ENCODE measurements at regions not wholly inside any gene's neighbourhood (a gene's known extent, or its start where the extent isn't known, plus 50 kb on each side); places are given as distances from the start of the nearest gene placed in this dataset.

DNA sequence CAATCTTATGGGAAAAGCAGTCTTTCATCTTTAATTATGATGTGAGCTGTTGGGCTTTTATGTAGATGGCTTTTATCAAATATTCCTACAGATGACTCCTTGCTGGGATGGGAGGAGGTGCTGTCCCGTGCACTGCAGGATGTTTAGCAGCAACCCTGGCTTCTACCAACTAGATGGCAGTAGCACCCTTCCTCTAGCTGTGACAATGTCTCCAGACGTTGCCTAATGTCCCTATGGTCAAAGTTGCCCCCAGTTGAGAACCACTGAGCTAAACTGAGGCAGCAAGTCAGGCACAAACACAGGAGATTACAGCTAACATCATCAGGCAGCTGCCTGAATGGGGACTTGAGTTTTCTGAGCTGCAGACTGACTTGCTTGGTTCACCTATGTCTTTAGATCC lies 401.9 kb upstream of the PDE4D start:
- TF ChIP-seq, protein P1, sequence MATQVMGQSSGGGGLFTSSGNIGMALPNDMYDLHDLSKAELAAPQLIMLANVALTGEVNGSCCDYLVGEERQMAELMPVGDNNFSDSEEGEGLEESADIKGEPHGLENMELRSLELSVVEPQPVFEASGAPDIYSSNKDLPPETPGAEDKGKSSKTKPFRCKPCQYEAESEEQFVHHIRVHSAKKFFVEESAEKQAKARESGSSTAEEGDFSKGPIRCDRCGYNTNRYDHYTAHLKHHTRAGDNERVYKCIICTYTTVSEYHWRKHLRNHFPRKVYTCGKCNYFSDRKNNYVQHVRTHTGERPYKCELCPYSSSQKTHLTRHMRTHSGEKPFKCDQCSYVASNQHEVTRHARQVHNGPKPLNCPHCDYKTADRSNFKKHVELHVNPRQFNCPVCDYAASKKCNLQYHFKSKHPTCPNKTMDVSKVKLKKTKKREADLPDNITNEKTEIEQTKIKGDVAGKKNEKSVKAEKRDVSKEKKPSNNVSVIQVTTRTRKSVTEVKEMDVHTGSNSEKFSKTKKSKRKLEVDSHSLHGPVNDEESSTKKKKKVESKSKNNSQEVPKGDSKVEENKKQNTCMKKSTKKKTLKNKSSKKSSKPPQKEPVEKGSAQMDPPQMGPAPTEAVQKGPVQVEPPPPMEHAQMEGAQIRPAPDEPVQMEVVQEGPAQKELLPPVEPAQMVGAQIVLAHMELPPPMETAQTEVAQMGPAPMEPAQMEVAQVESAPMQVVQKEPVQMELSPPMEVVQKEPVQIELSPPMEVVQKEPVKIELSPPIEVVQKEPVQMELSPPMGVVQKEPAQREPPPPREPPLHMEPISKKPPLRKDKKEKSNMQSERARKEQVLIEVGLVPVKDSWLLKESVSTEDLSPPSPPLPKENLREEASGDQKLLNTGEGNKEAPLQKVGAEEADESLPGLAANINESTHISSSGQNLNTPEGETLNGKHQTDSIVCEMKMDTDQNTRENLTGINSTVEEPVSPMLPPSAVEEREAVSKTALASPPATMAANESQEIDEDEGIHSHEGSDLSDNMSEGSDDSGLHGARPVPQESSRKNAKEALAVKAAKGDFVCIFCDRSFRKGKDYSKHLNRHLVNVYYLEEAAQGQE (IDR thresholded peaks at IDR 0.05; ENCODE audit: insufficient read depth in 1 of 2, low read depth in 2 of 2, low read length in 2 of 2): no peak
- no peak for TF ChIP-seq POLR2AphosphoS5 (IDR thresholded peaks at IDR 0.05; ENCODE audit: low read depth, low read length)
